Skin epidermis (tissue), 12 donors: ENCODE measurements at regions not wholly inside any gene's neighbourhood (a gene's known extent, or its start where the extent isn't known, plus 50 kb on each side); places are given as distances from the start of the nearest gene placed in this dataset.
"Not testable (repeated sequence)": the region's sequence is repeated elsewhere in the genome, so short reads cannot be mapped to it uniquely, and the experiment has no call there.

Source experiments
- H3K27ac ChIP-seq, 21 experiments: fragments of 200-600 bp; sonication (generic) in 11 of 21; one replicate each; pipeline ENCODE4 v1.5.0; 2020; ENCODE audit warnings: mild to moderate bottlenecking in 3 of 21, inconsistent platforms in 2 of 21, moderate library complexity in 2 of 21
- H3K4me3 ChIP-seq, 7 experiments: fragments of 200-600 bp; sonication (generic) in 2 of 7; one replicate each; pipeline ENCODE4 v1.5.0; 2020; ENCODE audit warnings: inconsistent platforms in 2 of 7, mild to moderate bottlenecking in 2 of 7, moderate library complexity in 1 of 7

- Histone ChIP-seq H3K4me3 (no peak overlapping the region), H3K27ac (no peak overlapping the region)
Observed at GRCh38 chr6:81889377-81890053, 137.0 kb upstream of the TENT5A start.

- H3K4me3 ChIP-seq = not testable (repeated sequence)
Observed at GRCh38 chr6:81886909-81887308, 134.4 kb upstream of the TENT5A start.

GRCh38 chr6:81886157-81886556, 133.7 kb upstream of the TENT5A start:
- H3K4me3 ChIP-seq = no peak overlapping the region
- H3K27ac ChIP-seq = no peak overlapping the region

More at GRCh38 chr6:81886909-81887308, 134.4 kb upstream of the TENT5A start:
- not testable (repeated sequence) for H3K27ac ChIP-seq

- no peak overlapping the region for H3K27ac ChIP-seq
- no peak overlapping the region for H3K4me3 ChIP-seq
Observed at GRCh38 chr6:81881660-81882059, 129.2 kb upstream of the TENT5A start.

- no peak overlapping the region for H3K4me3 ChIP-seq
- no peak overlapping the region for H3K27ac ChIP-seq
Observed at GRCh38 chr6:81878479-81878878, 126.0 kb upstream of the TENT5A start.

- Histone ChIP-seq H3K27ac (no peak overlapping the region), H3K4me3 (no peak overlapping the region)
Observed at GRCh38 chr6:81876971-81877370, 124.5 kb upstream of the TENT5A start.

GRCh38 chr6:81875782-81876293, 123.4 kb upstream of the TENT5A start:
- Histone ChIP-seq H3K4me3 (no peak overlapping the region), H3K27ac (no peak overlapping the region)

GRCh38 chr6:81869749-81870508, 117.4 kb upstream of the TENT5A start:
- H3K4me3 ChIP-seq = not testable (repeated sequence)

GRCh38 chr6:81865712-81866111, 113.2 kb upstream of the TENT5A start:
- H3K27ac ChIP-seq = peak overlapping the region in 1 of 21 experiments; percentile 6
- no peak overlapping the region for H3K4me3 ChIP-seq

More at GRCh38 chr6:81869749-81870508, 117.4 kb upstream of the TENT5A start:
- H3K27ac ChIP-seq = not testable (repeated sequence)

GRCh38 chr6:81864124-81864523, 111.6 kb upstream of the TENT5A start:
- H3K27ac ChIP-seq = no peak overlapping the region
- H3K4me3 ChIP-seq = no peak overlapping the region

GRCh38 chr6:81863123-81863522, 110.6 kb upstream of the TENT5A start:
- H3K27ac ChIP-seq = no peak overlapping the region

GRCh38 chr6:81861281-81861680, 108.8 kb upstream of the TENT5A start:
- H3K4me3 ChIP-seq = no peak overlapping the region
- H3K27ac ChIP-seq = no peak overlapping the region

More at GRCh38 chr6:81863123-81863522, 110.6 kb upstream of the TENT5A start:
- no peak overlapping the region for H3K4me3 ChIP-seq

- Histone ChIP-seq H3K27ac (no peak overlapping the region), H3K4me3 (no peak overlapping the region)
Observed at GRCh38 chr6:81859884-81860283, 107.4 kb upstream of the TENT5A start.

GRCh38 chr6:81857812-81858211, 105.3 kb upstream of the TENT5A start:
- no peak overlapping the region for H3K27ac ChIP-seq
- H3K4me3 ChIP-seq = no peak overlapping the region

- H3K4me3 ChIP-seq = no peak overlapping the region
- H3K27ac ChIP-seq = no peak overlapping the region
Observed at GRCh38 chr6:81856872-81857271, 104.4 kb upstream of the TENT5A start.

GRCh38 chr6:81854474-81854873, 102.0 kb upstream of the TENT5A start:
- H3K4me3 ChIP-seq = no peak overlapping the region

GRCh38 chr6:81853975-81854374, 101.5 kb upstream of the TENT5A start:
- no peak overlapping the region for H3K27ac ChIP-seq
- no peak overlapping the region for H3K4me3 ChIP-seq

More at GRCh38 chr6:81854474-81854873, 102.0 kb upstream of the TENT5A start:
- H3K27ac ChIP-seq = no peak overlapping the region

GRCh38 chr6:81849248-81849647, 96.8 kb upstream of the TENT5A start:
- Histone ChIP-seq H3K27ac (no peak overlapping the region), H3K4me3 (no peak overlapping the region)

GRCh38 chr6:81847866-81848265, 95.4 kb upstream of the TENT5A start:
- H3K27ac ChIP-seq = no peak overlapping the region
- no peak overlapping the region for H3K4me3 ChIP-seq

- Histone ChIP-seq H3K27ac (no peak overlapping the region), H3K4me3 (no peak overlapping the region)
Observed at GRCh38 chr6:81844686-81845085, 92.2 kb upstream of the TENT5A start.

- Histone ChIP-seq H3K4me3 (no peak overlapping the region), H3K27ac (no peak overlapping the region)
Observed at GRCh38 chr6:81843302-81843701, 90.8 kb upstream of the TENT5A start.
